Activated naive CD4-positive, alpha-beta T cell (primary cell): ENCODE measurements at regions not wholly inside any gene's neighbourhood (a gene's known extent, or its start where the extent isn't known, plus 50 kb on each side); places are given as distances from the start of the nearest gene placed in this dataset.

ENCODE experiments used
- DNase-seq, 4 experiments: peaks; one replicate each; lab custom pipeline; 2025; lab: John Stamatoyannopoulos, UW

DNA sequence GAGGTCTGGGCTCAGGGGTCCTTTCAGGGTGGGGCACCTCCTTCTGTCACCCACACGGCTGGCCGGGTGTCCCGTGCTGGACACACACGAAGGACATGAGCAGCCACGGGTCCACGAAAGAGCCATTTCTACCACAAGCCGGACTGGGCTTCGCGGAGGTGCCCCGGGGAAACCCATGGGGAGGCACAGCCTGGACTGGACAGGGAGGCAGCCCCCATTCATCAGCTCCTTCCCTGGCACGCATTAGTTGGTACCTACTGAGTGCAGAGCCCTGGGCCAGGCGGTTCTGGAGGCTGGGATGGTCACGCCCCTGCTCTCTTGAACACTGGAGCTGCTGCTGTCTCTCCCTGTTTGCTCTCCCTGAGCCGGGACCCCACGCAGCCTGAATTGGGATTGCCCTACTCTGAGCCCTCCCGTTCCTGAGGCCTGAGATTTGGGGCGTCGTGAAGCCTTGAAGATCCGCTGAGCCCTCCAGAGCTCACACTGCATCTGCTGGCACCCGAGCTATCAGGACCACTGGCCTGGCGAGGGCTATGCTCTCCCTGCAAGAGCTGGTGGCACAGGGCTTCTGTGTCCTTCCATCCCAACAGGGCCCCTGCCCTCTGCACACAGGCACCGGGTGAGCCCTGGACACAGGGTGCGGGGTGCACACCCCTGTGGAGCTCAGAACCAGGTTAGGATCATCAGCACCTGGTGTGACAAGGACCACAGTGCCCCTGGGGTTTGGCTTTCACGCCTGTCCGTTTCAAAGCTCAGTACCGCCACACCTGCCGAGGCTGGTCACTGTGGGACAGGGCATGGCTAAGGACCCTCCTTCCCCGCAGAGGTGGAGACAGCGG is 84.6 kb downstream of the MYEOV start:
- no peak for DNase-seq

DNA sequence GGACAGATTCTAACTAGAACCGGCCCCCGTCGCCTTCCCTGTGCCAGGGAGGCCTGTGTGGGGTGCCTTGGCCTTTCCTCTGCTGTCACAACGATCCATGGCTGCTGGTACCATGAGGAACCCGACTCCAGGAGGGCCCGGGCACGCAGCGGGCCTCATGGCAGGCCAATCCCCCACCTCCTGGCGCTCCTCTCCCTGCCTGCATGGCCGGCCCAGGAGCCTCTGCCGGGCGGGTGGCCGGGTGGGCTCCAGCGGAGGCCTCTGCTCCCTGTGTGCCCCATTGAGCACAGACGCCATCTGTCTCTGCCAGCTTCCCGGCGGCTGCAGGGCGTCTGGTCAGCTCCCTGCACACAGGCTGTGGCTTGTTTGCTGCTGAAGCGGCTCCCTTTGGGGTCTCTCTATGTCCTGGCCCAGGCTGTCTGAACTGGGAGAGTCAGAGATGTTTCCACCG is 86.5 kb downstream of the MYEOV start:
- no peak for DNase-seq

DNA sequence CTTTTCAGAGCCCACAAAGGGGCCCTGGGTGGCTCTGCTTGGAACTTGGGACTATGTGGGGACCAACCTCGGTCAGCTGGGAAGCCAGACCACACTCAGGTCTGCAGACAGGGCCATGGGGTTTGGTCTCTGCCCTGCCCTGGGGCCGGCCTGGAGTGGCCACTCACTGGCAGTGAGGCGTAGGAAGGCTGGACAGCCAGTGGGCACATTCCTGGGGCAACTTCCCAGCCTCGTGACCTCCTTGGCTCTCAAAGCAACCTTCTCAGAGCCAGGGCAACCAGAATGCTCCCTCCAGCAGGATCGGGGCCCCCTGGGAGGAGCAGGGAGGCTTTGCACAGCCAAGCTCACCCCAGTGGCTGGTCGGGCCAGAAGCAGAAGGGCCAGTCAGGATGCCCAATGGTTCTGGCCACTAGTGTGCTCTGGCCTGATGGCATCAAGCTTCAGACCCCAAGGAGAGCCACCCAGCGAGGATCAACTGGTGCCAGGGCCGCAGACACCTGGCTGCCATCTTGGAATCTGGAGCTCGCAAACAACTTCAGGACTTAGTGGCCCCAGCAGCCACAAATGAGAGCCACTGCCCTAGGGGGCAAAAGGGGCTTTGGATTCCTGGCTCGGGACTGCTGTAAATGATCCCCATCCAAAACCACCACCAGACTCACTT is 87.1 kb downstream of the MYEOV start:
- DNase-seq = no peak

DNA sequence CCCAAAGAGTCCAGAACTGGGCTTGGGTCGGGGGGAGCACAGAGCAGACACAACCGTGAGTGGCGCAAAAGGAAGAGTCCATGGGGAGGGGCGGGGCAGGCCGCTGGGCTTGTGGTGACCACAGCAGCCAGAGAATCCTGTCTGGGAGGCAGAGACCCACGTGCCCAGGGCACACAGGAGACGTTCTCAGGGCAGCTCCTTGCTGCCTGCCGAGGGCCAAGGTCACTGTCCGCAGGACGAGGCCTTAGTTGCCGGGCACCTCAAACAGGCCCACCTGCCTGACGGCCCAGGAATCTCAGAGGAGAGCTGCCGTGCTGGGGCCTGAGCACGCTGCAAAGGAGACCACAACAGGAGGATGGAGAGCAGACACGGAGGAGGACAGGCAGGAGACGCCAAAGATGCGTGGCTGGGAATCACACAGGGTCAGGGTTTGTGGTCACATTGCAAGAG is 87.8 kb downstream of the MYEOV start:
- no peak for DNase-seq

DNA sequence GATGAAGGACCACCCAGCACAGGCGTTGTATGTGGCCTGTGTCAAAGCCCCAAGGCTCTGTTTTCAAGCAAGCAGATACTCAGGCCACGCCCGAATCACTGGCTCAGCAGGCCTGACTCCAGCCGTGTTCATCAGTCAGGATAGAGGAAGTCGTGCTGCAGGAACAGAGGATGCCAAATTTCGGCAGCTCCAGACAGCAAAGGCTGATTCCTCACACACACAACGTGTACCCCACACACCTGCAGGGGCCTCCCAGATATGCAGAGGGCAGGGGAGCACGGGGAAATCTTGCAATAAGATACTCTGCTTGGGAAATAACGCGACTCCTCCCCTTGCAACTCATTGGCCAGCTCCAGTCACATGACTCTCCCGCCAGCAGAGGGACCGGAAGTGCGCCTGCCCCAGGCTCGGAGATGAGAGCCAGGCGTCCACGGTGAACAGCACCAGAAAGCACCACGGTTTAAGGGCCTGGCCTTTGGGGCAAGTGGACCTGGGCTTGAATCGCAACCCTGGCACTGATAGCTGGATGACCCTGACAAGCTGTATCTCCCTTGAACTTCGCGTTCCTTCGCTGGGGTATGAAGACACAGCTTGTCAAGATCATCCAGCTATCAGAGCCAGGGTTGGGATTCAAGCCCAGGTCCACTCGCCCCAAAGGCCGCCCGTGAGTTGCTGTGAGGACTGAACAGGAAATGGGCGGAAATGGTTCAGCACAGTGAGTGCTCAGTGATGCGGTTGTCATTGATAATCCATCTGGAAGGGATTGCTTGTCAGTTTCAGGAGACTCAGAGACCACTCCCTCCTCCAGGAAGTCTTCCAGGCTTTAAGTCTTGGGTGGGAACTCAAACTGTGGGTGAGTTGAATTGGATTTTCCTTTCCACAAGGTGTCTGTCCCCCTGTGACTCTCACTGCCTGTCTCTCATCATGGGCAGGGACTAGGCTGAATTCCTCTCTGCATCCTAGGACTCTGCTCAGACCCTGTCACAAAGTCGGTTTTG is 88.5 kb downstream of the MYEOV start:
- DNase-seq = no peak

DNA sequence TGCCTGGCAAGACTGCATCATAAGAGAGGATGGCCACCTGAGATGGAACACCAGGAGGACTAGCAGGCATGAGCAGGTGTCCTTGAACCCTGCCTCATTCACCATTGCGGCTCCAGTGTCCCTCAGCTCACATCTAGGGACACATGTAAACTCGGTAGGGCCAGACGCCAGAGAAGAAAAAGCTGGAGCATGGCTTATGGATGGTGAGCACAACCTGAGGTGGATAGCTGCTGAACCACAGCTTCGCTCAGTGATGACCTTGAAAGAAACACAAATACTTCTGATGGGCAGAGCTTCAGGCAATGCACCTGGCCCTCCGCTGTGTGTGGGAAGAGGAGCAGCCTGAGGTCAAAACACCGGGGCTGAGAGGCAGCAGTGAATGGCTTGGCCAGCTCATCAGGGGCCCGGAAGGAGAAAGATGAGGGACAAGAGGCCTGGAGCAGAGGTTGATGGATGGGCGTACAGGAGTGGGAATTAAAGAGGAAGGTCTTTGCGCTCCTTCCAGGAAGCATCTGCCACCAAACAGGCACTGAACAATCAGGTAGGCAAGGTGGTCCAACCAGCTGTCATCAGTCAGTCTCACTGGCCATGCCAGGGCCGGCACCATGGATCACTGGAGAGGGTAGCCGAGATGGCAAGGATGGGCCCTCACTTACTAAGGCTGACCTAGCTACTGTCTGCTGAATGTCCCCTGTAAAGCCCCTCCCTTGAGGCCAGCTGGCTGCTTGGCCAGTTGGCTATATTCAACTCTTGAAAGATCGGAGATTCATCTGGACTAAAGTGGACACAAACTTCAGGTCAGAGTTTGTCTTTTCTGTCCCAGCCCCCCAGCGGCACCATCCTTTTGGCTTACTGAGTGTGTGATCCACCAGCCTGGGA is 89.7 kb downstream of the MYEOV start:
- no peak for DNase-seq

DNA sequence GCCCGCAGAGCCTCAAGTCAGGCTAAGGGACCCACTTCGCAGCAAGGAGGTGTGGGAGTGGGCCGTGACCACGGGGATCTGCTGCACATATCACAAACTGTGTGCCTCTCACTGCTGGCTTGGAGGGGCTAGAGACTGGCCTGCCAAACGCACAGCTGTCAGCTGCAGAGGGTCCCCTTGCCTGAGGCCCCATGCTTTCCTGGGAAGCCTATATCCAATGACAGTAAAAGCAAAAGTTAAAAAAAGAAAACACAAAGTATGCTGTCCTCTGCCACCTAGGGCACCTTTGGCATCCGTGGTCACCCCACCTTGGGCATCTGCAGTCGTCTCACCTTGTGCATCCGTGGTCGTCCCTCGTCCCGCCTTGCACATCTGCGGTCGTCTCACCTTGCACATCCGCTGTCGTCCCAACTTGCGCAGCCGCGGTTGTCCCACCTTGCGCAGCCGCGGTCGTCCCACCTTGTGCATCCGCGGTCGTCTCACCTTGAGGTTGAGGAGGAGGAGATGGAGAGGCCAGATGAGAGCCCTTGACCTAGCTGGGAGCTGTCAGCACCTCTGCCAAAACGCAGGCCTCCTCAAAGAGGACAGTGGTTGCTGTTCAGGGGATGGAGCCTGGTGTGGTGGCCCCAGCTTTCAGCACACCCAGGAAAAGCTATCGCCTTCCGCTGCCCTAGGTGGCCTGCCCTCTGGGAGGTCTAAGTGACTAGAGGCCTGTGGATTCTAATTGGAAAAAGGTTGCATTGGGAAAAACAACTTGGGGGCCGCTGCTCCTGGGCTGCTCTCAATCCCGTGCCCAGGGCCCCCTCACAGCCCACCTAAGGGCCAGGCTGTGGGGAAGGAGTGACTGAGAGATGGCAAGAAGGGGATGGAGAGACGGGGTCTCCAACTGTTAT is 90.5 kb downstream of the MYEOV start:
- DNase-seq = no peak

DNA sequence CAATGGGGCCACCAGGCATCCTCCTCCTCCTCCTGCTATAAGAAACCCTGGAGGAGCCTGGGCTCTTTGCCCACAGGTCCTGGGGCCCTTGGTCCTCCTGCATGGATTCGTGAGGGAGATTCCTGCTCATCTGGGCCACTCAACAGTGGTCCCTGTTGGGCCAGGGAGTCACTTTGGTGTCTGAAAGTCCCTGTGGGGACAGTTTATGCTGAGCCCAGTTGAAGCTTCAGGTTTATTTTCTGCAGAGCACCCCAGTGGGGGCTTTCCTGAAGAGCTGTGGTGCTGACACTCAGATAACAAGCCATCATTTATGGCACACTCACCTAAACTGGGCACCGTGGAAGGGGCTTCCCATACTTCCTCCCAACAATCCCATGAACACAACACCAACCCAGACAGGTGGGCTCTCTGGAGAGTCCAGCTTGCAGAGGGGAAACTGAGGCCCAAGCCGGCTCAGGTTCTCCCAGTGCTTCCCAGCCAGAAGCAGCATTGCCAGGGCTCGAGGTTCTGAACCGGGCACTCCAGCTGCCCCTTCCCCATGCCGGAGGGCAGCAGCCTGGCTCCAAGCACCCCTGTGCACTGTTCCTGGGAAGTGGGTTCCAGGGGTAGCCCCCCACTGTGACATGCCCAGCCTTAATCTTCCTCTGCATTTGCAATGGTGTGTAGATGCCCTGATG is 91.3 kb downstream of the MYEOV start:
- no peak for DNase-seq

DNA sequence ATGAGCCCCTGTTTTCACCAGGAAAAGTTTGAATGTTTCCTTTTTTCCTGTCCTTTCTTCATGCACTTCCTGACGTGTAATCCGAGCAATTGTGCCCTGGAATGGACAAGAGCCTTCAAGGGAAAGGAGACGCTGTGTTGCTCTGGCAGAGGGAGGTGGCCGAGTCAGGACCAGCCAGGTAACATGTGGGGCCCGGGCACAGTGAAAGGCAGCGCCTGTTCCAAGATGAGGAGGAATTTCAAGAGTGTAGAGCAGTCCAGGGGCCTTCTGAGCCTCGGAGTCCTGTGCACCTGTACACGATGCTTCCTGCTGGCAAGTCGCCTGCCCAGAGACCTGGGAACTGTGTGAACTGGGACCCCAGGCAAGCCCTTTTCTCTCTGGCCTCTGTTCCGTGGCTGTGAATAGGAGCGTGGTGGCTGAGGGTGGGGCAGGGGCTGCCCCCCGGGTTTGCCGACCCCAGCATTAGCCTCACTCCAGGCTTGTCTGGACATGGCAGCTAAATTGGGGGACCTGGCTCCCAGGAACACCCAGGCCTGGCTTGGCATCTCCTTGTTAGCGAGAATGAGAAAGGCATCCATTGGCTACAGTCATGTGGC is 92.0 kb downstream of the MYEOV start:
- DNase-seq = no peak

DNA sequence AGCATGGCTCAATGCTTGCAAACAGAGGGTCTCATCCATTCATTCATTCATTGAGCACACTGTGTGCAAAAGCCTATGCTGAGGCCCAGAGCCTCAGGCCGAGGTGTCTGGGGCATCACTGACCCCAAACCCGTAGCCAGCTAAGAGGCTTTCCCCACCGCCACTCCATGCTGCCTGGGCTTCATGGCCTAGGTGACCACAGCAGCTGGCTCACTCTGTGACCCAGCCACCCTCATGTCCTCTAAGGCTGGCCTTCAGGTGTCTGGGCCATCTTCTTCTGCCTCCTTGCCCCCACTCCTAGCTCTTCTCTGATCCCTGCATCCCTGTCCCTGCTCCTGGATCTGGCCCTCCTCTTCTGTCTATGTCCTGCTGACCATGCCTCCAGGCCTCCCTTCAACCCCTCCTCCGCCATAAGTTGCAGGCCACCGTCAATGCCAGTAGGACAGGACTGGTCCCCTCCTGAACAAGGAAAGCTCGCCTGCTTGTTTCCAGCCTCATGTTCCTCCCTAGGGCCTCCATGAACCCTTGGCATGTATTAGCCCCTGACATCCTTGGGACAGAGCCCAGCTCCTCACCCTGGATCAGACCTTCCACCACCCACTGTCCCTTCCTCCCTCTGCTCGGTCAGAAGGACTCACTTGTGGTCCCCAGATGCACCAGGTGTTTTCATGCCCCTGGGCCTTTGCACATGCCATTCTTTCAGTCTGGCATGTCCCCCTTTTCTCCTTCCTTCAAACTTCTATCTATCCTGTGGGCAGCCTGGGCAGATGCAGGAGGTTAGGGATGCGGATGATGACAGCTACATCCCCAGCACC is 92.8 kb downstream of the MYEOV start:
- DNase-seq = no peak

DNA sequence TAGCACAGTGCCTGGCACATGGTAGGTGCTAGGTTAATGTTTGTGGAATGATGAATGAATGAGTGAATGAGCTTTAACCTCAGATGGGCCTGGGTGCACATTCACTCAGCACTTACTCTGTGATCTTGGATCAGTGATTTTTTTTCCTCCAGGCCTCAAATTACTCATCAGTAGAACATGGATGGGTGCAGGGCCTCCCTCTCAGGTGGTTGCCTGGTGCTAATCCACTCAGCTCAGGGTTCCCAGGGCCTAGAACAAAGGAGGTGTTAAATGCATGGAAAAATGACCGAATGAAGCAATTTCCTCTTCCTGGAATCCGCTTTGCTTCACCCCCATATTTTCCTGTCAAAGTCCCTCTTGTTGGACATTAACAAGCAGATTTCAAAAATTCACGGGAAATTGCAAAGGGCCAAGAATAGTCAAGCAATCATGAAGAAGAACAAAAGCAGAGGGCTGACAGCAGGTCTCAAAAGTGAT is 93.5 kb downstream of the MYEOV start:
- no peak for DNase-seq

DNA sequence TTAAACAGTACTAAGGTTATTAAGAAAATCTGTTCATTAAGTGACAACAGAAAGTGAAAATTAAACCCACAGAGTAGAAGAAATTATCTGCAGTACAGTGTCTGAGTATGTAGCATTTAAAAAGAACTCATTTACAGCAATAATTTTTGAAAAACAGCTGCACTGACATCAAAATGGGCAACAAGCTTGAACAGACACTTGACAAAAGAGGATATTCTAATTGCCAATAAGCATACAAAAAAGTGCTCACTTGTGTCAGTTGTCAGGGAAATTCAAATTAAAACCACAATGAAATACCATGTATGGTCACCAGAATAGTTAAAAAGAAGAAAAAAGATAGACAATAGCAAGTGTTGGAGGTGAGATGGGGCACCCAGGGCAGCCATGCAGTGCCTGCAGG is 93.3 kb upstream of the LINC01488 start:
- DNase-seq = no peak

DNA sequence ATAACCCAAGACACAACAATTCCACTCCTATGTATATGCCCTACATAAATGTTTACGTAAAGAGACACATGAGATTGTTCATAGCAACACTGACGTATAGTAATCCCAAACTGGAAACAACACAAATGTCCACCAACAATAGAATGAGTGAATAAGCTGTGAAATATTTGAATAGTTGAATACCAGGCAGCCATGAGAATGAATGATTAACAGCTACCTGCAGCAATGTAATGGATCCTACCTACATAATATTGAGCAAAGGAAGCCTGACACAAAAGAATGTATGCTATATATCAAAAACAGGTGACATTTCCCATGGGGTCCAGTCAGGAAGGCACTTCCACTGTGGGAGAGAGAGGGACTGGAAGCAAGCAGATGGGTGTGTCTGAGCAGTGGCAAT is 92.8 kb upstream of the LINC01488 start:
- DNase-seq = no peak

DNA sequence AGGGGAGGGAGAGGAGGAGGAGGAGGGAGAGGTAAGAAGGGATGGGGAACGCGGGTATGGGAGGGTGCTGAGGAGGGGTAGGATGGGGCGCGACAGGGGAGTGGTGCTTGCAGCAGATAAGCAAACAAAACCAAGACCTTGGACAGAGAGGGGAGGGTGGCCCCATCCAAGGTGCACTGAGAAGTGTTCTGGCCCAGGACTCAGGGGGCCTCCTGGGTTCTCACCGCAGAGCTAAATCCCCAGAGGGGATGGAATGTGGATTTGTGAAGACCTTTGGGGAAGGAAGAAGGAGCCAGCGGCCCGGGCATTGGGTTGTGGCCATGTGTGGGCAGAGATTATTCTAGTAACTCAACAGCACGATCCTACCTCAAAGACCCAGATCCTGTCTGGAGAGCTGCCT is 90.9 kb upstream of the LINC01488 start:
- DNase-seq = no peak

DNA sequence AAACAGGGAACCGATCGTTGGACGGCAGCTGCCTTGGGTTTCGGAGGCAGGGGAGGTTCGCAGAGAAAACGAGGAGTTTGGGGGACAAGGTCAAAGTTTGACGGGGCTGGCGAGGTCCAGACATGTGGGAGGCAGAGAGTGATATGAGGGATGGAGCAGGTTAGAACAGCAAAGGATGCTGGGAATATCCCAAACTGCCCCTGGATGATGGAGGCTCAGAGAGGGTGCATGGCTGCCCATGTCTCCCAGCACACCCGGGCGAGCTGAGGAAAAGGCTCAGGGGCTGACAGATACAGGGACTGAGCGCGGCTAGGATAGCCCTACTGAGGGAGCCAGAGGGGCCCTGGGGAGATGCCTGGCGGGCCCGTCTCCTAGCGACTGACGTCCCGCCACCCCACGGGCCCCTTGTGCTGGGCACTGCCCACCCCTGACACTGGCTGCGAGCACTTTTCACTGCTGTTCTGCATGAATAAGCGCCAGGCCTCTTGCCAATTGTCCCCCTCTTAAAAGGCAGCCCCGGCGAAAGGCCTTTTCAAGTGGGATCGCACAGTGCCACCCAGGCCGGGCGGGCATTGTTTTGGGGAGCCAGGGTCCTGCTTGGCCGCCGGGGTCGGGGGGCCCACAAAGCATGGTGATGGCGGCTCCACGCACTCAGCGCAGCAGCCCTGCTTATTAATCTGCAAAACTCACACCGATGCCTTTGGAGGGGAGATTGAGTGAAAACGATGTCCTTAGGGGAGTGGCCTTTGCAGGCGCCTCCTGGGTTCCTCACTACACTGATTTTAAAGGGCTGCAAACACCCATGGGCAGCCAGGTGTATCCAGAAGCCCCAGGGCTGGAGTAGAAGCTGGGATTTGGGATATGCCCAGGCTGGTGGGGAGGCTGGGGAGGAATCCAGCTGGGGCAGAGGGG is 90.0 kb upstream of the LINC01488 start:
- DNase-seq = no peak

DNA sequence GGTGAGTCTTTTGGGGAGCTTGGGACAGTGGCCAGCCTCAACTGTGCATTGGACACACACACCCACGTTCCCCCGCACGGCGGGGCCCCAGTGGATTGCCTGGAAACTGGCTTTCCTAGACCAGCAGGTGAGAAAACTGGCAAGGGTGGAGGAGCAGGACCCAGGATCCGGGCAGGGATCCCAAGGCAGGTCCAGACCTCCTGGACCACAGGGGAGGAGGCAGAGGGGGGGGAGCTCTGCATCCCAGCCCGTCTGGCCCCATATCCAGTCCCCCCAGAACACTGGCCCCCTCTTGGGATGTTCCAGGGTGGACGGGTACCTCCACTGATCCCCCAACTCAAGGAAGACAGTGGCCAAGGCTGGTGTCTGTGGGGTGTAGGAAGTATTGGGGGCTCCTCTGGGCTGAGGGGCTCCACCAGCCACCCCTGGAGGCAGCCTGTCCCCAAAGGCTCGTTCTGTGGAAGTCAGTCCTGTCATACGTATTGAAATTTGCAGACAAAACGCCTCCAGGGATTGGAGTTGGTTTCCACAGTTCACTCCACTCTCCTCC is 89.3 kb upstream of the LINC01488 start:
- DNase-seq = no peak
